ENCODE measurements at regions not wholly inside any gene's neighbourhood (a gene's known extent, or its start where the extent isn't known, plus 50 kb on each side); places are given as distances from the start of the nearest gene placed in this dataset.
A peak's percentile ranks its signal among the peaks of the same experiment; 100 is the strongest.

DNA sequence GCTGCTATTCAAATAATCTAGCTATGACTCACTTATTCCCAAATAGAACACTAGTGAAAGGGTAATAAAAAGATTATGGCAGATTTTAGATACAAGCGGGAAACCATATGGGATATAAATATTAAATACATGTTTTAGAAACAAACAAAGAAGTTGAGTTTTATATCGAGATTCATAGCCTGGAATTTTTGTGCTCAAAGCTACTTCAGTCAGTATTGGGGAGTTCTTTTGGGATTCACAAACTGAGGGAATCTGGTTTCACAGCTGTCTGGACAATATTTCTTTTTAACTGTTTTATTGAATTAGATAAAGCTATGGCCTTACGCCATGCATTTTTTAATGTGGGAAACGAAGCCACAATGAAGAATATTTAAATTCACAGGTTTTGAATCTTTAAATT lies 257.1 kb upstream of the PCDH20 start:
- DNase-seq, result no peak
- 36 to 43% (median 41%) methylated on average over 4 of the region's 4 CpGs for WGBS, 3 donors
- intact Hi-C loops (cut with DNase I), result no loop called here
- H3K27ac ChIP-seq, result no peak overlapping the region
- H3K27me3 ChIP-seq (ENCODE audit: insufficient read depth in 3 of 3, low read length in 2 of 3), result no peaks in the 10 kb centered on the region
- ATAC-seq, result no peak
- no peak overlapping the region for H3K4me3 ChIP-seq
- H3K4me1 ChIP-seq, result no peaks in the 10 kb centered on the region
- TF ChIP-seq, protein P1, sequence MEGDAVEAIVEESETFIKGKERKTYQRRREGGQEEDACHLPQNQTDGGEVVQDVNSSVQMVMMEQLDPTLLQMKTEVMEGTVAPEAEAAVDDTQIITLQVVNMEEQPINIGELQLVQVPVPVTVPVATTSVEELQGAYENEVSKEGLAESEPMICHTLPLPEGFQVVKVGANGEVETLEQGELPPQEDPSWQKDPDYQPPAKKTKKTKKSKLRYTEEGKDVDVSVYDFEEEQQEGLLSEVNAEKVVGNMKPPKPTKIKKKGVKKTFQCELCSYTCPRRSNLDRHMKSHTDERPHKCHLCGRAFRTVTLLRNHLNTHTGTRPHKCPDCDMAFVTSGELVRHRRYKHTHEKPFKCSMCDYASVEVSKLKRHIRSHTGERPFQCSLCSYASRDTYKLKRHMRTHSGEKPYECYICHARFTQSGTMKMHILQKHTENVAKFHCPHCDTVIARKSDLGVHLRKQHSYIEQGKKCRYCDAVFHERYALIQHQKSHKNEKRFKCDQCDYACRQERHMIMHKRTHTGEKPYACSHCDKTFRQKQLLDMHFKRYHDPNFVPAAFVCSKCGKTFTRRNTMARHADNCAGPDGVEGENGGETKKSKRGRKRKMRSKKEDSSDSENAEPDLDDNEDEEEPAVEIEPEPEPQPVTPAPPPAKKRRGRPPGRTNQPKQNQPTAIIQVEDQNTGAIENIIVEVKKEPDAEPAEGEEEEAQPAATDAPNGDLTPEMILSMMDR (IDR thresholded peaks at IDR 0.05), result no peak
- H3K9me3 ChIP-seq, result no peaks in the 10 kb centered on the region
- no peaks in the 10 kb centered on the region for H3K36me3 ChIP-seq (ENCODE audit: insufficient read depth in 1 of 2, low read depth in 1 of 2)

DNA sequence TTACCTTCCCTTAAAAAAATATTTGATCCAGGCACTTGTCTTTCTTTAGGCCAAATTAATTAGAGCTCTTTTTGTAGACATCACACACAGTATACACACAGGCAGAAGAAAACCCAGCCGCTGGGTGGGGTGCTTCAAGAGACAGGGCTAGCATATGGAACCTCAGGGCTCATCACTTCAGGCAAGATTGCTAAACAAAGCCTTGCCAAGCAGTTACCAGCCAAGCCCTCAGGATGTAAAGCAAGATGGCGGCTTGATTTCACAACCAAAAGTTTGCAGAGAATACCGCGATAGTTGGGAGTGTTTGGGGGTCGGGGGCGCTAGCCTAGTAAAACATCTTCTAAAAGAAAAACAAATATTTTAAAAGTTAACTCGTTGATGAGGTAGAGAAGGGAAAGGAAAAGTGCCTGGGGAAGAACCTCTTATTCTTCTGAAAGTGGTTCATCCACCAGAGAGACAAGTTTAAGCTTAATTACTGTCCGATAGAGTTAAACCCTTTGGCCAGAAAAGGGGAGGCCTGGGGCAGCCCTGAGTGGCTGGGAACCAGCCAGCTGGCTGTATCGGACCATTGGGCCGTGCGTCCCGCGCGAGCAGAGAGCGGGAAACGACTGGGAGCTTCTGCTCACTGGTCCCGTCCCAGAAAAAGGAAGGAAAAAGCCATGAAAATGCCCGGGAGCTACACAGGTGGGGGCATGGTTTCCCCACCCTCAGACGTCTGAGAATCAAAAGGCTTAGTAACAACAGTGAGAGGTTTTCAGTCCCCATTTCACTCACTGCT lies 254.9 kb upstream of the PCDH20 start:
- Histone ChIP-seq H3K27me3 (ENCODE audit: insufficient read depth in 3 of 3, low read length in 2 of 3) (no peaks in the 10 kb centered on the region), H3K9me3 (no peaks in the 10 kb centered on the region), H3K4me1 (no peaks in the 10 kb centered on the region), H3K4me3 (no peak overlapping the region), H3K36me3 (ENCODE audit: insufficient read depth in 1 of 2, low read depth in 1 of 2) (no peaks in the 10 kb centered on the region), H3K27ac (no peak overlapping the region)
- DNase-seq, result peak in 1 of 2 donors; percentile 21
- intact Hi-C loops (cut with DNase I), result no loop called here
- ATAC-seq, result no peak
- 90 to 93% (median 90%) methylated on average over 19 of the region's 19 CpGs for WGBS, 3 donors
- TF ChIP-seq, protein P1 (IDR thresholded peaks at IDR 0.05), result no peak

DNA sequence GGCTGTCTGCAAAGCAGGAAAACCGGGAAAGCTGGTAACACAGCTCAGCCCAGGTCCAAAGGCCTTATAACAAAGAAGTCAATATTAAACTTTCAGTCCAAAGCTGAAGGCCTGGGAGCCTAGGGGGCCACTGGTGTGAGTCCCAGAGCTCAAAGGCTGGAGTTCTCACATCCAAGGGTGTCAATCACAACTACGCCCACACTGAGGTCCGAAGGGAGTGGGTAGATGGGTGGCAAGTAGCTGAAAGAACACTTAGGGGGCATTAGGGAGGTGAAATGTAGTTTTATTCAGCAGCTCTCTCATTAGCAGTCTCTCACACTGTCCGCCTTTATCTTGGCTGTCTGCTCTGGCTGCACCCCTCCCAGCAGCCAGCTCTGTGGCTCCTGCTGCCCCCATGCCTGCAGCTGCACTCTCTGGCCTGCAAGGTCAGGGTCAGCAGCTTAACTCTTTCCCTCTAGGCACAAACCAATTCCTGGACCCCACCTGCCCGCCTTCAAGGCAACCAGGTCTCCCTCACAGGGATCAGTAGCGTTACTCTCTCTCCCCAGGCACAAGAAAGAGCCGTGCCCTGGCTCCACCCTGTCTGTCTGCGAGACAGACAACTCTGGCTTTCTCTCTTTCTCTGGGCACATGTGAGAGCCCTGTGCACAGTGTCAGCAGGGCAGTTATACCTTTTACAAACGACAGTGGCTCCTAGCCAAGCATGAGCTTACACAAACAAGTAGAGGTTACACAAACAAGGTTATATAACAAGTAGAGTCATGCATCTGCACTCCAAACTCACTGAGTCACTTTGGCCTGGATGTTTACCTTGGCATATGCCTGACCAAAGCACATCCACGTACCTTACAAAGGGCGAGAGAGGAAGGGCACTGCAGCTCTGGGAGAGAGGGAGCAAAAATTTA lies 249.4 kb upstream of the PCDH20 start:
- Histone ChIP-seq H3K4me1 (no peaks in the 10 kb centered on the region), H3K9me3 (no peaks in the 10 kb centered on the region), H3K36me3 (ENCODE audit: insufficient read depth in 1 of 2, low read depth in 1 of 2) (no peaks in the 10 kb centered on the region), H3K27ac (no peak overlapping the region), H3K27me3 (ENCODE audit: insufficient read depth in 3 of 3, low read length in 2 of 3) (no peaks in the 10 kb centered on the region), H3K4me3 (no peak overlapping the region)
- no peak for ATAC-seq
- DNase-seq, result no peak
- WGBS, 3 donors, result 66 to 68% (median 66%) methylated on average over 11 of the region's 11 CpGs
- intact Hi-C loops (cut with DNase I), result no loop called here
- TF ChIP-seq, protein P1 (IDR thresholded peaks at IDR 0.05), result no peak

DNA sequence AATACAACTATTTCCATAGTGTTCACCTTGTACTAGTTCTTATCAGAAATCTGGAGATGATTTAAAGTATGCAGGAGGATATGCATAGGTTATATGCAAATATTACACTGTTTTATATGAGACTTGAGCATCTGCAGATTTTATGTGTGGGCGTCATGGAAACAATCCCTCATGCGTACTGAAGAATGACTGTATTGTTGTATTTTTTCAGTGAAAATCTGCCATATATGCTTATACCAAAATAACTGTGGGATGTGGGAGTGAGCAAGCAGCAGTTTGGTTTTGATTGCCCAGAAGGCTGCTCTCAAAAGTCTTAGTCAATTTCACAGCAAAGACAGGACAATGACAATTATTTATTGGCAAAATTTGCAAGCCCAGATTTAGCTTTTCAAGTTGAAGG lies 238.8 kb upstream of the PCDH20 start:
- ATAC-seq, result no peak
- TF ChIP-seq, protein P1 (IDR thresholded peaks at IDR 0.05), result no peak
- H3K27ac ChIP-seq, result no peak overlapping the region
- intact Hi-C loops (cut with DNase I), result no loop called here
- H3K4me1 ChIP-seq, result no peaks in the 10 kb centered on the region
- no peak for DNase-seq
- 27 to 41% (median 31%) methylated on average over 2 of the region's 2 CpGs for WGBS, 3 donors
- no peaks in the 10 kb centered on the region for H3K9me3 ChIP-seq
- H3K36me3 ChIP-seq (ENCODE audit: insufficient read depth in 1 of 2, low read depth in 1 of 2), result no peaks in the 10 kb centered on the region
- no peaks in the 10 kb centered on the region for H3K27me3 ChIP-seq (ENCODE audit: insufficient read depth in 3 of 3, low read length in 2 of 3)
- no peak overlapping the region for H3K4me3 ChIP-seq

All from psoas muscle (tissue), 7 donors.